Stimulated activated naive CD8-positive, alpha-beta T cell treated with anti-CD3 and anti-CD28 coated beads, Interleukin-15, amount 100 ng/mL, for 72 hours (primary cell): ENCODE measurements at regions not wholly inside any gene's neighbourhood (a gene's known extent, or its start where the extent isn't known, plus 50 kb on each side); places are given as distances from the start of the nearest gene placed in this dataset.
"Not testable (repeated sequence)": the region's sequence is repeated elsewhere in the genome, so short reads cannot be mapped to it uniquely, and the experiment has no call there.

Source experiments
- ATAC-seq: fragments of 150-1000 bp; cut with Tn5 transposase; 2 replicates; pipeline ENCODE4 v1.10.0; 2021; ENCODE audit warnings: mild to moderate bottlenecking, moderate library complexity
- DNase-seq, 2 donors: peaks; one replicate each; pipeline ENCODE4 v3.0.0; 2021 to 2022
- H3K27ac Mint-ChIP-seq, 2 donors: one replicate each; pipeline ENCODE4 v1.8.0; 2022; ENCODE audit warnings: mild to moderate bottlenecking in 2 of 2, mixed read lengths in 2 of 2, moderate library complexity in 2 of 2
- H3K27me3 Mint-ChIP-seq: one replicate; pipeline ENCODE4 v1.8.0; 2022; ENCODE audit warnings: mixed read lengths
- H3K4me1 Mint-ChIP-seq: one replicate; pipeline ENCODE4 v1.8.0; 2022; ENCODE audit warnings: mild to moderate bottlenecking, mixed read lengths
- H3K4me3 Mint-ChIP-seq, 2 donors: one replicate each; pipeline ENCODE4 v1.8.0; 2022; ENCODE audit warnings: mild to moderate bottlenecking in 2 of 2, mixed read lengths in 2 of 2, moderate library complexity in 1 of 2
- H3K9me3 Mint-ChIP-seq, 2 donors: one replicate each; pipeline ENCODE4 v1.8.0; 2022; ENCODE audit warnings: mixed read lengths in 2 of 2

GRCh38 chr9:26658476-26658875, 234.1 kb downstream of the CAAP1 start:
- H3K9me3 Mint-ChIP-seq: peaks cover 0 to 6% of the 10 kb centered on the region in 2 donors
- ATAC-seq (no peak), DNase-seq (no peak)
- H3K4me1 Mint-ChIP-seq: no peaks in the 10 kb centered on the region
- no peak overlapping the region for H3K4me3 Mint-ChIP-seq
- no peaks in the 10 kb centered on the region for H3K27me3 Mint-ChIP-seq
- H3K27ac Mint-ChIP-seq: no peak overlapping the region

- Mint-ChIP-seq H3K27ac (no peak overlapping the region), H3K27me3 (no peaks in the 10 kb centered on the region), H3K4me1 (no peaks in the 10 kb centered on the region), H3K4me3 (no peak overlapping the region), H3K9me3 (peaks cover 0 to 6% of the 10 kb centered on the region in 2 donors)
- no peak for ATAC-seq
- no peak for DNase-seq
These were observed 234.6 kb downstream of the CAAP1 start for GRCh38 chr9:26657958-26658357.

GRCh38 chr9:26656003-26656870, 236.4 kb downstream of the CAAP1 start:
- Mint-ChIP-seq H3K4me3 (no peak overlapping the region), H3K27me3 (no peaks in the 10 kb centered on the region), H3K4me1 (no peaks in the 10 kb centered on the region), H3K9me3 (peaks cover 6 to 7% of the 10 kb centered on the region in 2 donors), H3K27ac (no peak overlapping the region)
- no peak for ATAC-seq
- no peak for DNase-seq

GRCh38 chr9:26655166-26655565, 237.4 kb downstream of the CAAP1 start:
- Mint-ChIP-seq H3K27me3 (no peaks in the 10 kb centered on the region), H3K4me1 (no peaks in the 10 kb centered on the region), H3K4me3 (no peak overlapping the region), H3K27ac (no peak overlapping the region), H3K9me3 (peaks cover under 1 to 7% of the 10 kb centered on the region in 2 donors)
- DNase-seq (no peak), ATAC-seq (no peak)

GRCh38 chr9:26650325-26650724, 242.3 kb downstream of the CAAP1 start:
- no peak overlapping the region for H3K4me3 Mint-ChIP-seq
- H3K27ac Mint-ChIP-seq: no peak overlapping the region
- peaks cover 0 to 7% of the 10 kb centered on the region in 2 donors for H3K9me3 Mint-ChIP-seq
- ATAC-seq: no peak
- H3K4me1 Mint-ChIP-seq: no peaks in the 10 kb centered on the region
- H3K27me3 Mint-ChIP-seq: no peaks in the 10 kb centered on the region
- DNase-seq: no peak

GRCh38 chr9:26643826-26644225, 248.8 kb downstream of the CAAP1 start:
- Mint-ChIP-seq H3K27ac (no peak overlapping the region), H3K4me1 (no peaks in the 10 kb centered on the region), H3K9me3 (peaks cover 0 to 5% of the 10 kb centered on the region in 2 donors), H3K4me3 (no peak overlapping the region), H3K27me3 (no peaks in the 10 kb centered on the region)
- ATAC-seq: no peak
- DNase-seq: no peak

- Mint-ChIP-seq H3K4me1 (no peaks in the 10 kb centered on the region), H3K27ac (no peak overlapping the region), H3K27me3 (no peaks in the 10 kb centered on the region), H3K4me3 (no peak overlapping the region), H3K9me3 (peaks cover 0 to 5% of the 10 kb centered on the region in 2 donors)
- DNase-seq: no peak
- ATAC-seq: no peak
These were observed 252.8 kb downstream of the CAAP1 start for GRCh38 chr9:26639761-26640160.

- DNase-seq: no peak
- H3K9me3 Mint-ChIP-seq: peaks cover 5 to 9% of the 10 kb centered on the region in 2 donors
- H3K27ac Mint-ChIP-seq: no peak overlapping the region
- no peaks in the 10 kb centered on the region for H3K27me3 Mint-ChIP-seq
- no peak overlapping the region for H3K4me3 Mint-ChIP-seq
- ATAC-seq: no peak
- H3K4me1 Mint-ChIP-seq: no peaks in the 10 kb centered on the region
These were observed 255.5 kb downstream of the CAAP1 start for GRCh38 chr9:26637101-26637500.

- not testable (repeated sequence) for ATAC-seq, H3K27ac Mint-ChIP-seq, H3K4me1 Mint-ChIP-seq, H3K27me3 Mint-ChIP-seq, DNase-seq, H3K4me3 Mint-ChIP-seq, H3K9me3 Mint-ChIP-seq
These were observed 278.7 kb downstream of the CAAP1 start for GRCh38 chr9:26613851-26614350.

GRCh38 chr9:26612211-26612610, 280.4 kb downstream of the CAAP1 start:
- no peaks in the 10 kb centered on the region for H3K4me1 Mint-ChIP-seq
- ATAC-seq: no peak
- no peak overlapping the region for H3K4me3 Mint-ChIP-seq
- DNase-seq: no peak
- H3K9me3 Mint-ChIP-seq: no peaks in the 10 kb centered on the region
- H3K27ac Mint-ChIP-seq: peak overlapping the region in 1 of 2 donors; percentile 4
- no peaks in the 10 kb centered on the region for H3K27me3 Mint-ChIP-seq

- ATAC-seq: no peak
- Mint-ChIP-seq H3K27ac (no peak overlapping the region), H3K4me3 (no peak overlapping the region), H3K4me1 (no peaks in the 10 kb centered on the region), H3K9me3 (no peaks in the 10 kb centered on the region), H3K27me3 (no peaks in the 10 kb centered on the region)
- no peak for DNase-seq
These were observed 285.8 kb downstream of the CAAP1 start for GRCh38 chr9:26606756-26607155.

- Mint-ChIP-seq H3K9me3 (peaks cover 10% of the 10 kb centered on the region in 2 donors), H3K4me1 (no peaks in the 10 kb centered on the region), H3K27me3 (no peaks in the 10 kb centered on the region), H3K27ac (no peak overlapping the region), H3K4me3 (no peak overlapping the region)
- DNase-seq (no peak), ATAC-seq (no peak)
These were observed 287.2 kb downstream of the CAAP1 start for GRCh38 chr9:26605367-26605766.

- H3K27ac Mint-ChIP-seq: no peak overlapping the region
- no peaks in the 10 kb centered on the region for H3K27me3 Mint-ChIP-seq
- no peak for DNase-seq
- ATAC-seq: no peak
- peaks cover 10% of the 10 kb centered on the region in 2 donors for H3K9me3 Mint-ChIP-seq
- no peak overlapping the region for H3K4me3 Mint-ChIP-seq
- no peaks in the 10 kb centered on the region for H3K4me1 Mint-ChIP-seq
These were observed 288.4 kb downstream of the CAAP1 start for GRCh38 chr9:26604076-26604662.

GRCh38 chr9:26603617-26604016, 289.0 kb downstream of the CAAP1 start:
- Mint-ChIP-seq H3K27ac (no peak overlapping the region), H3K9me3 (peaks cover 10% of the 10 kb centered on the region in 2 donors), H3K27me3 (no peaks in the 10 kb centered on the region), H3K4me1 (no peaks in the 10 kb centered on the region), H3K4me3 (no peak overlapping the region)
- DNase-seq (no peak), ATAC-seq (no peak)

- Mint-ChIP-seq H3K27ac (no peak overlapping the region), H3K27me3 (no peaks in the 10 kb centered on the region), H3K9me3 (peaks cover 12 to 20% of the 10 kb centered on the region in 2 donors), H3K4me1 (no peaks in the 10 kb centered on the region), H3K4me3 (no peak overlapping the region)
- DNase-seq: no peak
- ATAC-seq: no peak
These were observed 295.0 kb downstream of the CAAP1 start for GRCh38 chr9:26597542-26598149.

GRCh38 chr9:26579056-26579455, 313.5 kb downstream of the CAAP1 start:
- Mint-ChIP-seq H3K4me3 (no peak overlapping the region), H3K9me3 (no peaks in the 10 kb centered on the region), H3K4me1 (no peaks in the 10 kb centered on the region), H3K27ac (no peak overlapping the region), H3K27me3 (no peaks in the 10 kb centered on the region)
- no peak for DNase-seq
- ATAC-seq: no peak
